Upper lobe of right lung (tissue), 1 donor: ENCODE measurements at regions not wholly inside any gene's neighbourhood (a gene's known extent, or its start where the extent isn't known, plus 50 kb on each side); places are given as distances from the start of the nearest gene placed in this dataset.
"Not testable (repeated sequence)": the region's sequence is repeated elsewhere in the genome, so short reads cannot be mapped to it uniquely, and the experiment has no call there.

Experiments
- ATAC-seq: fragments of 200-7000 bp; cut with Tn5 transposase; one replicate; pipeline ENCODE4 v1.9.1; 2020; ENCODE audit warnings: mild to moderate bottlenecking, moderate library complexity
- DNase-seq: peaks from one replicate; pipeline ENCODE4 v3.0.0-alpha.2; 2020
- H3K27ac ChIP-seq: fragments of 200-600 bp; one replicate; pipeline ENCODE4 v1.8.0; 2022
- H3K27me3 ChIP-seq: fragments of 200-600 bp; one replicate; pipeline ENCODE4 v1.8.0; 2022; ENCODE audit warnings: mild to moderate bottlenecking
- H3K36me3 ChIP-seq: fragments of 200-600 bp; one replicate; pipeline ENCODE4 v1.8.0; 2022
- H3K4me1 ChIP-seq: fragments of 200-600 bp; one replicate; pipeline ENCODE4 v1.8.0; 2022
- H3K4me3 ChIP-seq: fragments of 200-600 bp; one replicate; pipeline ENCODE4 v1.8.0; 2022; ENCODE audit warnings: mild to moderate bottlenecking
- H3K9me3 ChIP-seq: fragments of 200-600 bp; one replicate; pipeline ENCODE4 v1.8.0; 2022
- intact Hi-C: fragments of 100-400 bp; cut with DNase I; formaldehyde crosslinking; loops from one replicate; pipeline ENCODE4 v1.11.0; 2022
- TF ChIP-seq, protein P1 (sequence below): fragments of 200-600 bp; IDR thresholded peaks from one replicate; pipeline ENCODE4 v1.8.0; 2022; ENCODE audit warnings: antibody characterized with exemption
- donor health status: DM: no; HTN: yes; CAD: no; lungs with severe emphysema.

GRCh38 chr11:13135385-13136271, 126.5 kb downstream of the RASSF10 start:
- TF ChIP-seq, protein P1, sequence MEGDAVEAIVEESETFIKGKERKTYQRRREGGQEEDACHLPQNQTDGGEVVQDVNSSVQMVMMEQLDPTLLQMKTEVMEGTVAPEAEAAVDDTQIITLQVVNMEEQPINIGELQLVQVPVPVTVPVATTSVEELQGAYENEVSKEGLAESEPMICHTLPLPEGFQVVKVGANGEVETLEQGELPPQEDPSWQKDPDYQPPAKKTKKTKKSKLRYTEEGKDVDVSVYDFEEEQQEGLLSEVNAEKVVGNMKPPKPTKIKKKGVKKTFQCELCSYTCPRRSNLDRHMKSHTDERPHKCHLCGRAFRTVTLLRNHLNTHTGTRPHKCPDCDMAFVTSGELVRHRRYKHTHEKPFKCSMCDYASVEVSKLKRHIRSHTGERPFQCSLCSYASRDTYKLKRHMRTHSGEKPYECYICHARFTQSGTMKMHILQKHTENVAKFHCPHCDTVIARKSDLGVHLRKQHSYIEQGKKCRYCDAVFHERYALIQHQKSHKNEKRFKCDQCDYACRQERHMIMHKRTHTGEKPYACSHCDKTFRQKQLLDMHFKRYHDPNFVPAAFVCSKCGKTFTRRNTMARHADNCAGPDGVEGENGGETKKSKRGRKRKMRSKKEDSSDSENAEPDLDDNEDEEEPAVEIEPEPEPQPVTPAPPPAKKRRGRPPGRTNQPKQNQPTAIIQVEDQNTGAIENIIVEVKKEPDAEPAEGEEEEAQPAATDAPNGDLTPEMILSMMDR, result no peak
- Histone ChIP-seq H3K9me3 (no peaks in the 10 kb centered on the region), H3K4me1 (no peaks in the 10 kb centered on the region), H3K27me3 (no peaks in the 10 kb centered on the region), H3K36me3 (no peaks in the 10 kb centered on the region), H3K27ac (no peak overlapping the region), H3K4me3 (no peak overlapping the region)
- ATAC-seq (no peak), DNase-seq (no peak)
- intact Hi-C loops, result no loop called here

GRCh38 chr11:13136272-13136596, 127.1 kb downstream of the RASSF10 start:
- TF ChIP-seq, protein P1, result no peak
- Histone ChIP-seq H3K27me3 (no peaks in the 10 kb centered on the region), H3K4me1 (no peaks in the 10 kb centered on the region), H3K9me3 (no peaks in the 10 kb centered on the region), H3K27ac (no peak overlapping the region), H3K4me3 (no peak overlapping the region), H3K36me3 (no peaks in the 10 kb centered on the region)
- DNase-seq, result no peak
- no peak for ATAC-seq
- intact Hi-C loops, result no loop called here

- ATAC-seq (no peak), DNase-seq (no peak)
- no peak overlapping the region for H3K27ac ChIP-seq
- no peaks in the 10 kb centered on the region for H3K9me3 ChIP-seq
- H3K27me3 ChIP-seq, result no peaks in the 10 kb centered on the region
- TF ChIP-seq, protein P1, result no peak
- intact Hi-C loops, result no loop called here
- no peaks in the 10 kb centered on the region for H3K4me1 ChIP-seq
- H3K36me3 ChIP-seq, result no peaks in the 10 kb centered on the region
- H3K4me3 ChIP-seq, result no peak overlapping the region
Measured at GRCh38 chr11:13137844-13138301, 128.8 kb downstream of the RASSF10 start.

DNA sequence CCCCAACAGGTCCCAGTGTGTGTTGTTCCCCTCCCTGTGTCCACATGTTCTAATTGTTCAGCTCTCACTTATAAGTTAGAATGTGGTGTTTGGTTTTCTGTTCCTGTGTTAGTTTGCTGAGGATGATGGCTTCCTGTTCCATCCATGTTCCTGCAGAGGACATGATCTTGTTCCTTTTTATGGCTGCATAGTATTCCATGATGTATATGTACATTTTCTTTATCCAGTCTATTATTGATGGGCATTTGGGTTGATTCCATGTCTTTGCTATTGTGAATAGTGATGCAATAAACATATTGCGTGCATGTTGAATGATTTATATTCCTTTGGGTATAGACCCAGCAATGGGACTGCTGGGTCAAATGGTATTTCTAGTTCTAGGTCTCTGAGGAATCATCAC, 130.0 kb downstream of the RASSF10 start:
- H3K4me1 ChIP-seq, H3K27me3 ChIP-seq, ATAC-seq, H3K27ac ChIP-seq, H3K9me3 ChIP-seq, DNase-seq, intact Hi-C loops, H3K4me3 ChIP-seq, H3K36me3 ChIP-seq: not testable (repeated sequence)

DNA sequence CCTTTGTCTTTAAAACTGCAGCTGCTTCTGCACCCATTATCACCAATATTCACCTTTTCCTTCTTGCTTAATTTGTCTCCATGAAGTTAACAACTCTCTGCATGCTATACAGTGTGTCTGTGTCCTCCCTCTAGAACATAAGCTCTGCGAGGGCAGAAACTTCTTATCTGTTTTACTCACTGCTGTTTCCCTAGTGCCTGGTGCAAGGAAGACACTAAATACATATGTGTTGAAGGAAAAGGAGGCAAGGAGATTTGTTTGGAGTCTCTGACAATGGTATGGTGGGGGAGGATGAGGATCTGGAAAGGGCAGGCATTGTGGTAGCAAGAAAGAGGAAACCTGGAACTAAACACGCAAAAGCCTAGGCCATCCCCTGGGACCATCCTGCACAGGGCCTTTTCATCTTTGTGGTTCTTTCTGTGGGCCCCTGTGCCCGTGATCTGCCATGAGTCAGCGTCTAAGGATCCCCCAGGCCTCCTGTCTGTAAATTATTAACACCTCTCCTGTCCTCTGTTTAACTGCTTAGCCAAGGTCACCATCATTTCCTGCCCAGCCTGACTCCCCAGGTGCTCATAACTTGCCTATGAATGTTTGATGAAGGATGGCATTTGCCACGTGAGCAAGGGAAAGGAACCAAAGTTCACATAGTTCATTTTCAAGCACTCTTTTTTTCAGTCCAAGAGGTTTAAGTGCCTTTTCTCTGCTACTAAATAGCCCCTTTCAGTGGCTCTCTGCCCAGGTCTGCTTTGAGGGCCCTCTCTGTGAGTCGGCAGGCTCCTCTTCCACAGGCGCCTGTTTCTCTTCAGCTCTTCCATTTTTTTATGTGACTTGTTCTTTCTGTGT, 131.1 kb downstream of the RASSF10 start:
- Histone ChIP-seq H3K9me3 (no peaks in the 10 kb centered on the region), H3K4me1 (no peaks in the 10 kb centered on the region), H3K4me3 (no peak overlapping the region), H3K27me3 (no peaks in the 10 kb centered on the region), H3K36me3 (no peaks in the 10 kb centered on the region), H3K27ac (no peak overlapping the region)
- peak; percentile 94 for ATAC-seq
- intact Hi-C loops, result no loop called here
- DNase-seq, result peak; percentile 84
- TF ChIP-seq, protein P1, result no peak
